ENCODE measurements at regions not wholly inside any gene's neighbourhood (a gene's known extent, or its start where the extent isn't known, plus 50 kb on each side); places are given as distances from the start of the nearest gene placed in this dataset.

- TF ChIP-seq POLR2A (IDR thresholded peaks at IDR 0.05) = no peak
- TF ChIP-seq CTCF (IDR thresholded peaks at IDR 0.05) = no peak
Observed at GRCh38 chr1:209205039-209205438, 378.5 kb upstream of the CAMK1G start.

All from lower leg skin (tissue), 3 donors.